ENCODE measurements at regions not wholly inside any gene's neighbourhood (a gene's known extent, or its start where the extent isn't known, plus 50 kb on each side); places are given as distances from the start of the nearest gene placed in this dataset.
"Not testable (repeated sequence)": the region's sequence is repeated elsewhere in the genome, so short reads cannot be mapped to it uniquely, and the experiment has no call there.

GRCh38 chr17:70378076-70378475 lies 208.7 kb downstream of the KCNJ2 start:
- no peak for DNase-seq (ENCODE audit: extremely low spot score)
- no peak overlapping the region for H3K27ac ChIP-seq (ENCODE audit: low read depth)
- H3K4me3 ChIP-seq (ENCODE audit: low read depth, low read length) = no peak overlapping the region
- no peaks in the 10 kb centered on the region for H3K4me1 ChIP-seq (ENCODE audit: insufficient read depth)
- H3K36me3 ChIP-seq (ENCODE audit: insufficient read depth) = no peaks in the 10 kb centered on the region

- no peaks in the 10 kb centered on the region for H3K36me3 ChIP-seq (ENCODE audit: insufficient read depth)
- H3K4me3 ChIP-seq (ENCODE audit: low read depth, low read length) = no peak overlapping the region
- H3K27ac ChIP-seq (ENCODE audit: low read depth) = no peak overlapping the region
- WGBS = 86% methylated on average over 3 of the region's 3 CpGs
- no peak for DNase-seq (ENCODE audit: extremely low spot score)
- H3K4me1 ChIP-seq (ENCODE audit: insufficient read depth) = no peaks in the 10 kb centered on the region
Measured at GRCh38 chr17:70379945-70380344, 210.6 kb downstream of the KCNJ2 start.

DNA sequence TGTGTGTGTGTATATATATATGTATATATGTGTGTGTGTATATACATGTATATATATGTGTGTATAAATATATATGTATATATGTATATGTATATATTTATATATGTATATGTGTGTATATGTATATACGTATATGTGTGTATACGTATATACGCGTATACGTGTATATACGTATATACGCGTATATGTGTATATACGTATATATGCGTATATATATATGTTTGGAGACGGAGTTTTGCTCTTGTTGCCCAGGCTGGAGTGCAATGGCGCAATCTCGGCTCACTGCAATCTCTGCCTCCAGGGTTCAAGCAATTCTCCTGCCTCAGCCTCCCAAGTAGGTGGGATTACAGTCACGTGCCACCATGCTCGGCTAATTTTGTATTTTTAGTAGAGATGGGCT lies 212.6 kb downstream of the KCNJ2 start:
- not testable (repeated sequence) for DNase-seq (ENCODE audit: extremely low spot score); H3K4me3 ChIP-seq (ENCODE audit: low read depth, low read length); H3K36me3 ChIP-seq (ENCODE audit: insufficient read depth); H3K27ac ChIP-seq (ENCODE audit: low read depth); H3K4me1 ChIP-seq (ENCODE audit: insufficient read depth)
- 98% methylated on average over 15 of the region's 15 CpGs for WGBS

GRCh38 chr17:70388326-70388725 lies 219.0 kb downstream of the KCNJ2 start:
- no peaks in the 10 kb centered on the region for H3K36me3 ChIP-seq (ENCODE audit: insufficient read depth)
- H3K4me3 ChIP-seq (ENCODE audit: low read depth, low read length) = no peak overlapping the region
- no peak overlapping the region for H3K27ac ChIP-seq (ENCODE audit: low read depth)
- H3K4me1 ChIP-seq (ENCODE audit: insufficient read depth) = no peaks in the 10 kb centered on the region
- DNase-seq (ENCODE audit: extremely low spot score) = no peak

GRCh38 chr17:70389232-70389757 lies 220.0 kb downstream of the KCNJ2 start:
- DNase-seq (ENCODE audit: extremely low spot score); H3K4me1 ChIP-seq (ENCODE audit: insufficient read depth); H3K36me3 ChIP-seq (ENCODE audit: insufficient read depth); H3K27ac ChIP-seq (ENCODE audit: low read depth); H3K4me3 ChIP-seq (ENCODE audit: low read depth, low read length): not testable (repeated sequence)
- 93% methylated on average over 23 of the region's 23 CpGs for WGBS

GRCh38 chr17:70390049-70390448 lies 220.7 kb downstream of the KCNJ2 start:
- Histone ChIP-seq H3K27ac (ENCODE audit: low read depth) (no peak overlapping the region), H3K4me3 (ENCODE audit: low read depth, low read length) (no peak overlapping the region), H3K4me1 (ENCODE audit: insufficient read depth) (no peaks in the 10 kb centered on the region), H3K36me3 (ENCODE audit: insufficient read depth) (no peaks in the 10 kb centered on the region)
- WGBS = 70% methylated on average over 4 of the region's 4 CpGs
- no peak for DNase-seq (ENCODE audit: extremely low spot score)

GRCh38 chr17:70394473-70395232 lies 225.3 kb downstream of the KCNJ2 start:
- no peaks in the 10 kb centered on the region for H3K36me3 ChIP-seq (ENCODE audit: insufficient read depth)
- no peaks in the 10 kb centered on the region for H3K4me1 ChIP-seq (ENCODE audit: insufficient read depth)
- H3K27ac ChIP-seq (ENCODE audit: low read depth) = no peak overlapping the region
- H3K4me3 ChIP-seq (ENCODE audit: low read depth, low read length) = no peak overlapping the region
- no peak for DNase-seq (ENCODE audit: extremely low spot score)
- WGBS = 77% methylated on average over 2 of the region's 2 CpGs

- no peak for DNase-seq (ENCODE audit: extremely low spot score)
- no peaks in the 10 kb centered on the region for H3K36me3 ChIP-seq (ENCODE audit: insufficient read depth)
- WGBS = 63% methylated on average over 1 of the region's 1 CpG
- no peak overlapping the region for H3K27ac ChIP-seq (ENCODE audit: low read depth)
- H3K4me3 ChIP-seq (ENCODE audit: low read depth, low read length) = no peak overlapping the region
- H3K4me1 ChIP-seq (ENCODE audit: insufficient read depth) = no peaks in the 10 kb centered on the region
Measured at GRCh38 chr17:70405492-70406220, 236.3 kb downstream of the KCNJ2 start.

GRCh38 chr17:70407506-70407905 lies 238.2 kb downstream of the KCNJ2 start:
- Histone ChIP-seq H3K27ac (ENCODE audit: low read depth) (no peak overlapping the region), H3K4me3 (ENCODE audit: low read depth, low read length) (no peak overlapping the region), H3K36me3 (ENCODE audit: insufficient read depth) (no peaks in the 10 kb centered on the region), H3K4me1 (ENCODE audit: insufficient read depth) (no peaks in the 10 kb centered on the region)
- WGBS = 85% methylated on average over 3 of the region's 3 CpGs
- DNase-seq (ENCODE audit: extremely low spot score) = no peak

GRCh38 chr17:70408768-70409167 lies 239.4 kb downstream of the KCNJ2 start:
- WGBS = 78% methylated on average over 1 of the region's 1 CpG
- Histone ChIP-seq H3K27ac (ENCODE audit: low read depth) (no peak overlapping the region), H3K4me1 (ENCODE audit: insufficient read depth) (no peaks in the 10 kb centered on the region), H3K4me3 (ENCODE audit: low read depth, low read length) (no peak overlapping the region), H3K36me3 (ENCODE audit: insufficient read depth) (no peaks in the 10 kb centered on the region)
- no peak for DNase-seq (ENCODE audit: extremely low spot score)

DNA sequence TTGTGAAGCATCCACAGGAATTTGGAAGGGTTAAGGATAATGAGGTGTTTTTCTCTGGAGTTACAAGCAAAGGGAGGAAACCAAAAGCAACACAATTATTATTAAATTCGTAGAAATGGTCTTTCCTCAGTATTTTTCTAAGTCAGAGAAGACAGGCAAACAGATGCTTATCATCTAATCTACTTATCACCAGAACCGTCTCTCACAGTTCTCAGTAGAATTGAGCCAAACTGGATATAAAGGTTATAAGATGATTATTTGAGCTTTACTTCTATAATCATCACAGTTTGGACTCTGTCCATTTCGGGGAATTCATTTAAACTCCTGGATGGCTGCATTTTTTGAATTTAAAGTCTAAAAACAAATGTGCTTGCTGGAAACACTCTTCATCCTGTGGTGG lies 245.0 kb downstream of the KCNJ2 start:
- H3K4me3 ChIP-seq (ENCODE audit: low read depth, low read length) = no peak overlapping the region
- H3K36me3 ChIP-seq (ENCODE audit: insufficient read depth) = no peaks in the 10 kb centered on the region
- H3K4me1 ChIP-seq (ENCODE audit: insufficient read depth) = no peaks in the 10 kb centered on the region
- DNase-seq (ENCODE audit: extremely low spot score) = no peak
- H3K27ac ChIP-seq (ENCODE audit: low read depth) = no peak overlapping the region
- 39% methylated on average over 3 of the region's 3 CpGs for WGBS

DNA sequence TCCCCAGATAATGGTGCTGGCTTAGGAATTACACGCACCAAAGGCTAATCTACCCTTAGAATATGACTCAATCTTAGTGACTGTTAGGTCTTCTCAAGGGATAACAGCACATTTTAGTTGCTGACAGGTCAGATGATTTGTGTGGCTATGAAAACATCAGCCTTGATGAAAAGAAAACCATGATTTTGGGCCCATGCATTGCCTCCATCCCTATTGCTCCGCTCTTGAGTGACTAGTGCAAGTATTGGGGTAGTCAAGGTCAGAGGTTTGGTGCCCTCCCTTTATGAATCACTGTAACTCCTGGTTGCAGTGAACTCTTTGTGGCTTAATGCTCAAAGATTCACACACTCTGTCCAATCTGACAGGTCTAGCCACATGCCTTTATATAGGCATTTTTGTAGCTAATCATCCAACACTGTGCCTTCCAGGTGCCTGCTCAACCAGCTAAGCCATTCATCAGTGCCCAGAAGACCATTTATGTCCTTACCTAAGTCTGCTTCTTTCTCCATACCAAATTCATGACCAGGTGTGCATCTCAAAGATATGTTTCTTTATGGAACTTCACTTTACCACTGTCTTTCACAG lies 251.6 kb downstream of the KCNJ2 start:
- H3K27ac ChIP-seq (ENCODE audit: low read depth) = no peak overlapping the region
- H3K4me3 ChIP-seq (ENCODE audit: low read depth, low read length) = no peak overlapping the region
- 93% methylated on average over 2 of the region's 2 CpGs for WGBS
- no peaks in the 10 kb centered on the region for H3K36me3 ChIP-seq (ENCODE audit: insufficient read depth)
- H3K4me1 ChIP-seq (ENCODE audit: insufficient read depth) = no peaks in the 10 kb centered on the region
- no peak for DNase-seq (ENCODE audit: extremely low spot score)

GRCh38 chr17:70422862-70423261 lies 253.5 kb downstream of the KCNJ2 start:
- no peak overlapping the region for H3K27ac ChIP-seq (ENCODE audit: low read depth)
- no peak overlapping the region for H3K4me3 ChIP-seq (ENCODE audit: low read depth, low read length)
- no peaks in the 10 kb centered on the region for H3K36me3 ChIP-seq (ENCODE audit: insufficient read depth)
- H3K4me1 ChIP-seq (ENCODE audit: insufficient read depth) = no peaks in the 10 kb centered on the region
- no peak for DNase-seq (ENCODE audit: extremely low spot score)

DNA sequence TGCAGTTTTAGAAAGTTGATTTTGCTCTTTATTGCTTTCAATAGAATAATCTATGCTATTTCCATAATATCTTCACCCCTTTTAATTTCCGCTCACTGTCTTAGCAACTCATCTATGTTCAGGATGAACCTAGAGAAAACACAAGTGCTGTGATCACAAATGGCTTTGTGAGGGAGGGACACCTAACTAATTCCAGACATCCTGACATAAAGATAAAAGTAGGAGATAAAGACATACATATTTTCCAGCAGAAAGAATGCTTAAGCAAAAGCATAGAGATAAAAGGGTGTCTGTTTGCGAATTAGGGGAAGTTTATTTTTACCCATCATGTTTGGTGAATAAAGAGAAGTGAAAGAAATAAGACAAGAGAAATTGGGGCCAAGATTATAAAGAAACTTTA lies 254.2 kb downstream of the KCNJ2 start:
- H3K27ac ChIP-seq (ENCODE audit: low read depth) = no peak overlapping the region
- H3K4me3 ChIP-seq (ENCODE audit: low read depth, low read length) = no peak overlapping the region
- H3K4me1 ChIP-seq (ENCODE audit: insufficient read depth) = no peaks in the 10 kb centered on the region
- WGBS = 77% methylated on average over 2 of the region's 2 CpGs
- DNase-seq (ENCODE audit: extremely low spot score) = no peak
- no peaks in the 10 kb centered on the region for H3K36me3 ChIP-seq (ENCODE audit: insufficient read depth)

Data from urinary bladder (tissue), 3 donors.